GM12891 (cell line): ENCODE measurements at regions not wholly inside any gene's neighbourhood (a gene's known extent, or its start where the extent isn't known, plus 50 kb on each side); places are given as distances from the start of the nearest gene placed in this dataset.

ENCODE experiments used
- POLR2AphosphoS5 ChIP-seq: IDR thresholded peaks from 2 replicates; pipeline ENCODE4 v1.6.1; 2011; ENCODE audit warnings: low read depth, low read length, control low read depth
- SPI1 ChIP-seq: IDR thresholded peaks from 2 replicates; pipeline ENCODE4 v1.6.1; 2011; ENCODE audit warnings: low read depth, low read length, control low read depth

GRCh38 chr6:37554480-37554819 lies 54.8 kb upstream of the CCDC167 start:
- TF ChIP-seq POLR2AphosphoS5 (no peak; the same call in 1 of the 2 replicates), SPI1 (no peak)
